IPS DF 4.7 (cell line): ENCODE measurements at regions not wholly inside any gene's neighbourhood (a gene's known extent, or its start where the extent isn't known, plus 50 kb on each side); places are given as distances from the start of the nearest gene placed in this dataset.

ENCODE experiments used
- DNase-seq: peaks from one replicate; pipeline ENCODE4 v3.0.0-alpha.2; 2013; ENCODE audit warnings: low spot score; ENCODE audit errors: extremely low read depth

- DNase-seq, result no peak
Observed at GRCh38 chr4:85257817-85258370, 217.1 kb upstream of the ARHGAP24 start.

GRCh38 chr4:85260064-85260463, 214.9 kb upstream of the ARHGAP24 start:
- DNase-seq, result no peak

- no peak for DNase-seq
Observed at GRCh38 chr4:85265234-85265633, 209.7 kb upstream of the ARHGAP24 start.

- DNase-seq, result no peak
Observed at GRCh38 chr4:85268188-85268587, 206.8 kb upstream of the ARHGAP24 start.

- DNase-seq, result no peak
Observed at GRCh38 chr4:85268961-85269360, 206.0 kb upstream of the ARHGAP24 start.

- DNase-seq, result no peak
Observed at GRCh38 chr4:85274955-85275354, 200.0 kb upstream of the ARHGAP24 start.

- DNase-seq, result no peak
Observed at GRCh38 chr4:85280963-85281362, 194.0 kb upstream of the ARHGAP24 start.

- DNase-seq, result no peak
Observed at GRCh38 chr4:85291226-85291625, 183.7 kb upstream of the ARHGAP24 start.

GRCh38 chr4:85298037-85298436, 176.9 kb upstream of the ARHGAP24 start:
- DNase-seq, result no peak

GRCh38 chr4:85302193-85302736, 172.7 kb upstream of the ARHGAP24 start:
- DNase-seq, result no peak

- DNase-seq, result no peak
Observed at GRCh38 chr4:85302756-85303155, 172.2 kb upstream of the ARHGAP24 start.

- DNase-seq, result no peak
Observed at GRCh38 chr4:85318415-85318814, 156.5 kb upstream of the ARHGAP24 start.

GRCh38 chr4:85358831-85359230, 116.1 kb upstream of the ARHGAP24 start:
- DNase-seq, result no peak

- DNase-seq, result no peak
Observed at GRCh38 chr4:85362550-85362949, 112.4 kb upstream of the ARHGAP24 start.

- no peak for DNase-seq
Observed at GRCh38 chr4:85367815-85368214, 107.1 kb upstream of the ARHGAP24 start.

- no peak for DNase-seq
Observed at GRCh38 chr4:85368240-85368639, 106.7 kb upstream of the ARHGAP24 start.

GRCh38 chr4:85368932-85369331, 106.0 kb upstream of the ARHGAP24 start:
- no peak for DNase-seq

GRCh38 chr4:85369703-85370380, 105.1 kb upstream of the ARHGAP24 start:
- no peak for DNase-seq

- DNase-seq, result peak; percentile 56
Observed at GRCh38 chr4:85370400-85371032, 104.4 kb upstream of the ARHGAP24 start.

GRCh38 chr4:85372966-85373365, 102.0 kb upstream of the ARHGAP24 start:
- DNase-seq, result no peak

- no peak for DNase-seq
Observed at GRCh38 chr4:85376285-85376684, 98.7 kb upstream of the ARHGAP24 start.

GRCh38 chr4:85381968-85382367, 93.0 kb upstream of the ARHGAP24 start:
- no peak for DNase-seq

- DNase-seq, result no peak
Observed at GRCh38 chr4:85391071-85391470, 83.9 kb upstream of the ARHGAP24 start.
